Ascending aorta (tissue), 2 donors: ENCODE measurements at regions not wholly inside any gene's neighbourhood (a gene's known extent, or its start where the extent isn't known, plus 50 kb on each side); places are given as distances from the start of the nearest gene placed in this dataset.

Source experiments
- DNase-seq, 2 donors: peaks; one replicate each; pipeline ENCODE4 v3.0.0-alpha.2; 2019; ENCODE audit warnings: low spot score in 2 of 2
- H3K27ac ChIP-seq, 2 donors: fragments of 200-600 bp; sonication (generic); one replicate each; pipeline ENCODE4 v1.5.1; 2016 to 2017; ENCODE audit warnings: mild to moderate bottlenecking in 1 of 2
- H3K27me3 ChIP-seq: fragments of 200-600 bp; sonication (generic); one replicate; pipeline ENCODE4 v1.5.1; 2017
- H3K36me3 ChIP-seq, 2 donors: fragments of 200-600 bp; sonication (generic); one replicate each; pipeline ENCODE4 v1.5.1; 2016
- H3K4me1 ChIP-seq, 2 donors: fragments of 200-600 bp; sonication (generic); one replicate each; pipeline ENCODE4 v1.5.1; 2016 to 2017; ENCODE audit warnings: mild to moderate bottlenecking in 1 of 2
- H3K4me3 ChIP-seq, 2 donors: fragments of 200-600 bp; sonication (generic); one replicate each; pipeline ENCODE4 v1.5.1; 2016 to 2017; ENCODE audit warnings: mild to moderate bottlenecking in 1 of 2
- H3K9me3 ChIP-seq, 2 donors: fragments of 200-600 bp; sonication (generic); one replicate each; pipeline ENCODE4 v1.5.1; 2016
- CTCF ChIP-seq, 3 experiments: fragments of 200-600 bp in 2 of 3; fragments of 450-650 bp in 1 of 3; sonication (generic) in 2 of 3; IDR thresholded peaks; one replicate each; pipeline ENCODE4 v1.5.1; 2016 to 2019; ENCODE audit warnings: antibody characterized with exemption in 3 of 3, mild to moderate bottlenecking in 1 of 3, moderate library complexity in 1 of 3
- intact Hi-C: fragments of 100-400 bp; cut with DNase I; formaldehyde crosslinking; loops from one replicate; pipeline ENCODE4 v1.15.1; 2023

DNA sequence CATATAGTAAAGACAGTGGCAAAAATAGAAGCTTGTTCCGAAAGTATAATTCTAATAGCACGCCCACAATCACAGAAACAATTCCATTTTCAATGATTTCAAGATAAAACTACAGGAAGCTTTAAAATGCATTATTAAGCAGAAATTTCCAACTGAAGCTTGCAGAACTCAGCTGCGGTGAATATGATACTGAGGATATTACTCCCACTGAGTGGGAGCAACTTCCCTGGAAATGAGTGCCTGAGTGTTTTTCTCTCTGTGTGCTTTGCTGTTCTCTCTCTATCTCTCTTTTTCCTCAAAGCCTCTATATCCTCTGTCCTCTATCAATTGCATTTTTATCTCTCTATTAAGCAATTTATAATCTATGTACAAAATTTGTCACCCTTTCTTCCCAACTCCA is 187.5 kb upstream of the PRDM9 start:
- Histone ChIP-seq H3K27me3 (no peaks in the 10 kb centered on the region), H3K4me3 (no peak overlapping the region), H3K27ac (no peak overlapping the region), H3K36me3 (no peaks in the 10 kb centered on the region), H3K9me3 (no peaks in the 10 kb centered on the region), H3K4me1 (no peaks in the 10 kb centered on the region)
- intact Hi-C loops, result no loop called here
- TF ChIP-seq CTCF (IDR thresholded peaks at IDR 0.05), result no peak
- DNase-seq, result no peak

DNA sequence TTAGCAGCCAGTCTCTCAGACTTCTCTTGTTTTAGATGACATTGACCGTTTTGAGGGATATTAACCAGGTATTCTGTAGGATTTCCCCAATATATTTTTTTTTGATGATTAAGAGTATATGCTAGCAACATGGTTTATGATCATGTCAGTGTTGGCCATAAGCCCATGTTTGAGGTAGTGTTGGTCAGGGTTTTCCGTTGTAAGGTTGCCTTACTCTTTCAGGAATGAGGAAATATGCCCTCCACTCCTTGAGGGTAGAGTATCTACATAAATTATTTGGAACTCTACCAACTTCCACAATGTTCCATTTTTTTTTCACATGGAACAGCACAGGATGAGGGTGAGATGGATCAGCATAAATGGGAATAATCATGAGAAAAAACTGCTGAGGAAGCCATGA is 188.4 kb upstream of the PRDM9 start:
- no peak for TF ChIP-seq CTCF (IDR thresholded peaks at IDR 0.05)
- no peaks in the 10 kb centered on the region for H3K27me3 ChIP-seq
- no peak overlapping the region for H3K27ac ChIP-seq
- H3K36me3 ChIP-seq, result no peaks in the 10 kb centered on the region
- no peaks in the 10 kb centered on the region for H3K4me1 ChIP-seq
- no peak overlapping the region for H3K4me3 ChIP-seq
- no peaks in the 10 kb centered on the region for H3K9me3 ChIP-seq
- no peak for DNase-seq
- intact Hi-C loops, result no loop called here

DNA sequence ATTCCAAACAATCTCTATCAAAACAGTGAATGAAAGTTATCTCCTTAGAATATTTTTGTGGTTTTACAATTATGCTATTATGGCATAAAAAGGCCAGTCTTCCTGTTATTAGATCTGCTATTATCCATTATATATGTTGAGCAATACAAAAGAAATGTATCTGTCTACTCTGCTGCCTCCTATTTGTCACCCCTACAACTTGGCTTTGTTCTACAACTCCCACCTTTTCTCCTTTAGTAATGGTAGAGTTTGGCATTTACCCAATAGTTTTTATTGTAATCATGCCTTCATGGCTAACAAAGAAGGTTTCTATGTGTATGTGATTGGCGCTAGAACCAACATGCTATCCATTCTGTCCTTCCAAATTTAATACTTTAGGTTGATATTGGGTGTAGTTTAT is 189.2 kb upstream of the PRDM9 start:
- Histone ChIP-seq H3K4me1 (no peaks in the 10 kb centered on the region), H3K27me3 (no peaks in the 10 kb centered on the region), H3K9me3 (no peaks in the 10 kb centered on the region), H3K4me3 (no peak overlapping the region), H3K27ac (no peak overlapping the region), H3K36me3 (no peaks in the 10 kb centered on the region)
- no peak for DNase-seq
- TF ChIP-seq CTCF (IDR thresholded peaks at IDR 0.05), result no peak
- intact Hi-C loops, result no loop called here

GRCh38 chr5:23316060-23316591 is 191.3 kb upstream of the PRDM9 start:
- intact Hi-C loops, result no loop called here
- H3K27ac ChIP-seq, result no peak overlapping the region
- no peaks in the 10 kb centered on the region for H3K9me3 ChIP-seq
- no peak for DNase-seq
- TF ChIP-seq CTCF (IDR thresholded peaks at IDR 0.05), result no peak
- no peak overlapping the region for H3K4me3 ChIP-seq
- no peaks in the 10 kb centered on the region for H3K4me1 ChIP-seq
- H3K36me3 ChIP-seq, result no peaks in the 10 kb centered on the region
- H3K27me3 ChIP-seq, result no peaks in the 10 kb centered on the region

- no peaks in the 10 kb centered on the region for H3K9me3 ChIP-seq
- intact Hi-C loops, result no loop called here
- H3K27me3 ChIP-seq, result no peaks in the 10 kb centered on the region
- H3K4me3 ChIP-seq, result no peak overlapping the region
- H3K27ac ChIP-seq, result no peak overlapping the region
- H3K36me3 ChIP-seq, result no peaks in the 10 kb centered on the region
- H3K4me1 ChIP-seq, result no peaks in the 10 kb centered on the region
- DNase-seq, result no peak
- TF ChIP-seq CTCF (IDR thresholded peaks at IDR 0.05), result no peak
These were observed 192.6 kb upstream of the PRDM9 start for GRCh38 chr5:23314827-23315226.

- Histone ChIP-seq H3K27me3 (no peaks in the 10 kb centered on the region), H3K9me3 (no peaks in the 10 kb centered on the region), H3K27ac (no peak overlapping the region), H3K4me3 (no peak overlapping the region), H3K4me1 (no peaks in the 10 kb centered on the region), H3K36me3 (no peaks in the 10 kb centered on the region)
- intact Hi-C loops, result no loop called here
- no peak for TF ChIP-seq CTCF (IDR thresholded peaks at IDR 0.05)
- no peak for DNase-seq
These were observed 202.4 kb upstream of the PRDM9 start for GRCh38 chr5:23305055-23305454.
